ENCODE measurements at regions not wholly inside any gene's neighbourhood (a gene's known extent, or its start where the extent isn't known, plus 50 kb on each side); places are given as distances from the start of the nearest gene placed in this dataset.
"Not testable (repeated sequence)": the region's sequence is repeated elsewhere in the genome, so short reads cannot be mapped to it uniquely, and the experiment has no call there.

DNA sequence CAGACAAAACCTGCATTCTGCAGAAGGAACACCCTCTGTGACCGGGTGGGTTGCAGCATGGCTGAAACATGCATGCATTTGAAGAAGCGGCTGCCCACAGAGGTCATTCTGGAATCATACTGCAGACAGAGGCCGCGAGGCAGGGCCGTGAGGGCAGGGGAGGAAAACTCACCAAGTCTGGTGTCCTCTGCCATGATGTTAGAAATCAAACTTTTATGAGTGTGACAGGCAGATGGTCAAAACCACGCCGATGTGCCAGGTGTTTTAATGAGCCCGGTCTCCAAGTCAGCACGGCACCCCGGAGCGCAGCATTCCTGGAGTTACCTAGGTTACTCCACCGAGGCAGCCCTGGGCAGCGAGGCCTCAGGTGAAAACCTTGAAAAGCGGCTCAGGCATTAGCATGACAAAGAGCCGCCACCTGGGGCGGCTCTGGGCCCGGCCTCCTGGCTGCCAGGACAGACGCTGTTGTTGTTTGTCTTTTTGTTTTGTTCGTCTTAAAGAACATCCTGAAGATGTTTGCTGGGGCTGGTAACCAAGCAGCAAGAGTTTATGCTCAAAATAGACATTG lies 255.6 kb downstream of the ERMARD start:
- no peak for DNase-seq

DNA sequence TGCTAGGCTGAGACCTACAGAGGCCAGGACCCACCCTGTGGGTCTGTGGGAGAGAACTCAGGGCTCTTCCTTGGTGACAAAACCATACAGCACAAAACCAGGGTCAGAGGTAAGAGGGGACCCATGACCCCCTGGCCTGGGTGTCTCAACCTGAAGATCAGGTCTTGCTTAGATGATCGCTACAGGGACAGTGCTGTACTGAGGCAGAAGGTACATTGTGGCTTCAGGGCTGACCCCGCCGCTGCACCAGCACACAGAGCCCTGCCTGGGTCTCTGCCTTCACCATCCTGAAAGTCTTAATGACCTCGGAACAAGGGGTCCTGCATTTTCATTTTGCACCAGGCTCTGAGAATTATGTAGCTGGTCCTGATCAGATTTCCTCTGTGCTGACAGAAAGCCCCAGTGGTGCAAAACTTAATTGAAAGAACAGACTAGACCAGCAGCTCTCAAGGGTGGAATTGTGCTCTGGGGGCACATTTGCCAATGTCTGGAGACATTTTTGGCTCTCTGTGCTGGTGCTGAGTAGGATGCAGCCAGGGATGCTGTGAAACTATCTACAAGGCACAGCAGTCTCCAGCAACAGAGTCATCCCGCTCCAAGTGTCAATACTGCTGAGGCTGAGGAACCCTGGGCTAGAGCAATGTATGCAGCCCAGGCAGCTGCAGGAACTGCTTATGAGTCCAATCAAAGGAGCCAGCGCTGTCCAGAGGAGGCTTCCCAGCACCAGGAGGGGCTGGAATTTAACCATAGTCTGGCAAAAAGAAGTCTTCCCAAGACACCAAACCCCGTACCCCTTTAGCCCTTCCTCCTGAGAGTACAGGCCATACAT lies 254.9 kb downstream of the ERMARD start:
- no peak for DNase-seq

DNA sequence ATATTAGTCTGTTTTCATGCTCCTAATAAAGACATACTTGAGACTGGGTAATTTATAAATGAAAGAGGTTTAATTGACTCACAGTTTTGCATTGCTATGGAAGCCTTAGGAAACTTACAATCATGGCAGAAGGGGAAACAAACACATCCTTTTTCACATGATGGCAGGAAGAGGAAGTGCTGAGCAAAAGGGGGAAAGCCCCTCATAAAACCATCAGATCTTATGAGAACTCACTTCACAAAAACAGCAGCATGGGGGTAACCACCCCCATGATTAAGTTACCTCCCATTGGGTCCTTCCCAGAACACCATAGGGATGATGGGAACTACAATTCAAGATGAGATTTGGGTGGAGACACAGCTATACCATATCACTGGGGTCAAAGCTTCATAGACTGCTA lies 254.2 kb downstream of the ERMARD start:
- DNase-seq = no peak

GRCh38 chr6:170004585-170005210 lies 253.3 kb downstream of the ERMARD start:
- DNase-seq = no peak

GRCh38 chr6:170003451-170004160 lies 252.2 kb downstream of the ERMARD start:
- DNase-seq = no peak

DNA sequence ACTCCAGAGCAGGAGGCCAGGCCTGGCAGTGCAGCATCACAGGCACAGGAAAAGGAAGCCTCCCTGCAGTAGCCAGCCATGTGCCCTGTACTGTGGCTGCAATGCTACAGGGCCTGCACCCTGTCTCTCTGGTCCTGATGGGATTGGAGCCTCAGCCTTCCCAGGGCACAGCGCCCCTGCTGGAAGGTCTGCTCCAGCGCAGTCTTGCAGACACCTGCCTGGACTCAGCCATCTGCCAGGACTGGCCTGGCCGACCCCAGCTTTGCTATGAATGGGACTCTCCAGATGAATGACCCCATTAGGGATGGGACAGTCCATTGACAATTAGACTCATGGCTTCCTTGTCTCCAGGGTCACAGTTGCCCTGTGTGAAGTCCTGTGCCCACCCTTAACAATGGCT lies 251.6 kb downstream of the ERMARD start:
- DNase-seq = no peak

DNA sequence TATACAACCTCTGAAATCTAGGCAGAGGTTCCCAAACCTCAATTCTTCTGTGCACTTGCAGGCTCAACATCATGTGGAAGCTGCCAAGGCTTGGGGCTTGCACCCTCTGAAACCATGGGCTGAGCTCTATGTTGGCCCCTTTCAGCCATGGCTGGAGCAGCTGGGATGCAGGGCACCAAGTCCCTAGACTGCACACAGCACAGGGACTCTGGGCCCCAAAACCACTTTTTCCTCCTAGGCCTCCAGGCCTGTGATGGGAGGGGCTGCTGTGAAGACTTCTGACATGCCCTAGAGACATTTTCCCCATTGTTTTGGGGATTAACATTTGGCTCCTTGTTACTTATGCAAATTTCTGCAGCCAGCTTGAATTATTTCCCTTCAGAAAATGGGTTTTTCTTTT lies 250.4 kb downstream of the ERMARD start:
- DNase-seq = not testable (repeated sequence)

DNA sequence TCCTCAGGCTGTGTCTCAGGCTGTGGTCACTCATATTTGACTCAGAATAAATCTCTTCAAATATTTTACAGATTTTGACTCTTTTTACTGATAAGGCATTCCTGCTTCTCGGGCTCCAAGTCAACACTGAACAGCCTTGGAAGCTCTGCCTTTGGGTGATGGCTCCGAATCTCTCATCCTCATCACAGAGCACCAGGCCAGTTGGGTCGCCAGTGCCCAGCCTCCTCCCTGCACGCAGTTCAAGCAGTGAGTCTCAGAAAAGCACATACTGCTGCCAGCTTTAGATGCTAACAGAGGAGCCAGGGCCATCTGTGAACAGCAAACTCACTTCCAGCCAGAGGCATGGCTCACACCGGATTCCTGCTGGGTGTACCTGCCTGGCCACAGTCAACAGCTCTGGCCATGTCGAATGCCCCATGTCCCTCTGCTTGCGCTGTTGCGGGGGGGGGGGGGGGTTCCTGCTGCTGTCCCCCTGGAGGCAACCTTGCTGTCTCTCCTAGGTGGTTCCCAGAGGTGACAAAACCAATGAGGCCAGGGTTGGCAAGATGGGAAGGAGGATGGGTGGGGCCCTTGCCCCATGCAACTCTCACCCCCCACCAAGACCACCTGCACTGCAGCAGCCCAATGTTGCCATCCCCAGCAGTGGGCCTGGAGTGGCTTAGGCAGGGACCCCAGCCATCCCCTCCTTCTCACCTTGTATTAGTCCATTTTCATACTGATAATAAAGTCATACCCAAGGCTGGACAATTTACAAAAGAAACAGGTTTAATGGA lies 248.8 kb downstream of the ERMARD start:
- no peak for DNase-seq

- no peak for DNase-seq
Observed at GRCh38 chr6:169999367-169999766, 247.9 kb downstream of the ERMARD start.

DNA sequence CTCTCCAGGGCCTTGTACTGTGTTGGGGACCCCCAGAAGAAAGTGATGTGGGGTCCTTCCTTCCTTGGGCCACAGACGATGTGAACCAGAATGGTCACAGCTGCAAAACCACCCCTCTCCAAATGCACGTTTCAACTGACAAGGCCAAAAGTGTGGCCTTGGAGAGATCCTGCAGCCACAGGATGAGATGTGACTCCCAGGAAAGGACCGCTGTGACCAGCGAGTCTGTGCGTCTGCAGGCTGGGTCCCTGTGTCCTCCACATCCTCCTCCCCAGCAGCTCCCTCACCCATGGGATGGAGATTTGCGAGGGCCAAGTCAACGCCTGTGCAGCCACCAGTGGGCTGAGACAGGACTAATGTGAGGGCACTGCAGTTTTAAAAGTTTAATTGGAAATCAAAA lies 247.0 kb downstream of the ERMARD start:
- no peak for DNase-seq

GRCh38 chr6:169997930-169998218 lies 246.5 kb downstream of the ERMARD start:
- no peak for DNase-seq

- no peak for DNase-seq
Observed at GRCh38 chr6:169997187-169997929, 245.9 kb downstream of the ERMARD start.

DNA sequence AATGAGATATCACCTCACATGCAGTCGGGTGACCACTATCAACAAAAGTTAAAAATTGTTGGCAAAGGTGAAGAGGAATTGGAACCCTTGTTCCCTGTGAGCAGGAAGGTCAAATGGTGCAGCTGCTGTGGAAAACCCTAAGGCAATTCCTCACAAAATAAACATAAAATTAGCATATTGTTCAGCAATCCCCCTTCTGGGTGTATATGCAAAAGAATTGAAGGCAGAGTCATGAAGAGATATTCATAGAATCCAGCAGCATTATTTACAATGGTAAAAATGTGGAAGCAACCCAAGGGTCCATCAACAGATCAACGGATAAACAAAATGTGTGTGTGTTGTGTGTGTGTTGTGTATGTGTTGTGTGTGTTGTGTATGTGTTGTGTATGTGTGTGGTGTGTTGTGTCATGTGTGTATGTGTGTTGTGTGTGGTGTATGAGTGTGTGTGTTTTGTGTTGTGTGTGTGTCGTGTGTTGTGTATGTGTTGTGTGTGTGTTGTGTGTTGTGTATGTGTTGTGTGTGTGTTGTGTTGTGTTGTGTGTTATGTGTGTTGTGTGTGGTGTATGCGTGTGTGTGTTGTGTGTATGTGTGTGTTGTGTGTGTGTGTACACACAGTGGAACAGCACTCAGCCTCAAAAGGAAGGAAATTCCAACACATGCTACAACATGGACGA lies 245.1 kb downstream of the ERMARD start:
- DNase-seq = no peak

DNA sequence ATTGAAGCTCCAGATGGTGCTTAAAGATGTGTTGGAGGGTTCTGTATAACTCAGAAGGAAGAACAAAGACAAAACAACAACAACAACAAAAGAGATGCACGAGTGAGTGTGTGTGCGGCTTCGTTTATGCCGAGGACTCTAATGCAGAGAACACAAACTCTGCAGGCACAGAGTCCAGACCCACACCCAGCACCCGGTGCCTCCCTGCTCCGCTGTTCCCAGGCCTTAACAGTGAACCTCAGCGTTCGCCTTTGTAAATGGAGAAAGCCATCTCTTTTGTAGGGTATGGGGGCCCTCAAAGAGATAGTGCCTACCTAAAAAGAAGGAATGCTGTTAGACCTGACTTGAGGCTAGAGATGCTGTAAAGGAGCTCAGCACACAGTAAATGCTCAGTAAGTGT lies 243.3 kb downstream of the ERMARD start:
- no peak for DNase-seq

- no peak for DNase-seq
Observed at GRCh38 chr6:169993861-169994481, 242.5 kb downstream of the ERMARD start.

DNA sequence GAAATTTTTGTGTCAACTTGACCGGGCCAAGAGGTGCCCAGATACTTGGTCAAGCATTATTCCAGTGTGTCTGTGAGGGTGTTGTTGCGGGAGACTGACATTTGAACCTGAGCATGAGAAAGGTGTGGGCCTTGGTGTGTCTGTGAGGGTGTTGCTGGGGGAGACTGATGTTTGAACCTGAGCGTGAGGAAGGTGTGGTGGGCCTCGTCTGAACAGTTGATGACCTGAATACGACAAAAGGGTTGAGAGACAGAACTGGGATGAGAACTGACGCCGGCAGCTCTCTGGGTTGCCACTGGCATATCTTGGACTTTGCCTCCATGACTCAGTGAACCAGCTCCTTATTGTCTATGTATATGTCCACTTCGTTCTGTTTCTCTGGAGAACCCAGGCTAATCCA lies 240.5 kb downstream of the ERMARD start:
- DNase-seq = no peak

DNA sequence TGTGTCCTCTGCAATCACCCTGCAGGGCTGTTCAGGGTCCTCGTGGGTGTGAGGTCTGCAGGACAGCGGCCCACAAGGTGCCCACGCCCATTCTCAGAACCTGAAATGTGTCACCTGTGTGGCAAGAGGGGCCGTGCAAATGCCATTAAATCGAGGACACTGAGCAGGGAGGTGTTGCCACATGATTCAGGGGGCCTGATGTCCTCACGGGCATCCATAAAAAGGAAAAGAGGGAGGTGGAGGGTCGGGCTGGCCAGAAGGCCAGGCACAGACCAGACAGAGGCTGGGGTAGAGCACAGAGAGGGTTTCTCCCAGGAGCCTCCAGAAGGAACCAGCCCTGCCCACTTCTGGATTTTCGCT lies 239.6 kb downstream of the ERMARD start:
- DNase-seq = no peak

DNA sequence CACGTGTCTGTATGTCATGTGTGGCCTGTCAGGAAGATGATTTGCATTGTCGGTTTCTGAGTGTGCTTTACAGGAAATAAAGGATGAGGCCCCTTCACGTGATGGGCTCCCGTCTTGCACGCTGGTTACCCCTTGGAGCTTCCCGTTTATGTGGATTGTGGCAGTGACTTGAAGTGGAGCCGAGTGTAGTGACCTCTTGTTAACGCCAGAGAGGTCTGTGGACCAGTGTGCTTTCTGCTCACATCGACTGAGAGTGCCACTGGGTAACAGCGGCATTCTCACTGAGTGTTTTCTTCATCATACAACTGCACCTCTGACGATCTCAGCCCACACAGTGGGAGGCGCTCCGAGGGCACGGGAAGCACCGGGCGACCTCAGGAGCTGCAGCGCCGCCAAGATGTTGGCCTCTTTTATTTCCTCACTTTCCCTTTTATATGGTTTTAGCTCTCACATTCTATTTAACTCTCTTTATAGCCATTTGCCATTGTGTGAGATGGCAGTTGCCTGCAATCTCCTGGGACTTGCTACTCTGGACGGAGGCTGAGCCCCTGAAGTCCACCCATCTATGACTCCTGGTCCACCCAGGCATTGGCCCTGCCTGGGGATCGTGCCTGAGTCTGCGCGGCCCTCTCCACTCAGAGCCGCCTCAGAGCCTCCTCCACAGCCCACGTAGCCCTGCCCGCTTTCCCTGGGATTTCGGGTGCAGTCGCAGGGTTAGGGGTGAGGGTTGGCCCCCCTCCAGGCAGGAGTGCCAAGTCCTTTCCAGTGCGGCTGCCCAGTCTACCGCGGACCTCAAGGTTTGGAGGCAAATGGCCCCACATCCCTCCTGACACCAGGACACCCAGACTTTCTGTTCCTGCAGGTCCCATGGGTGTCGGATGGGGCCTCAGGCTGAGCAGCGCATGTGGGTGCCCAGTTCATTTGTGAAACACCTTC lies 238.9 kb downstream of the ERMARD start:
- DNase-seq = no peak

DNA sequence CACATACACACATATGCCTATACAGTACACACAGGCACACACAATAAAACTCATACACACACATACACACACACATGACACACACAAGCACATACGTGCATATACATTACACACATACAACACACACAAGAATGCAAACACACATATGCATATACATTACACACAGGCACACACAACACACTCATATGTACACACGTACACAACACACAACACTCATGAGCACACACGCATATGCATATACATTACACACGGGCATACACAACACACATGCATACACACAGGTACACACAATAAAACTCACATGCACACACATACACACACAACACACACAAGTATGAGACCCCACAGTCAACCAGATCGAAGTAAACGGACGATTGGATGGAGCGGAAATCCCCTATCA lies 238.2 kb downstream of the ERMARD start:
- no peak for DNase-seq

Measured in T-helper 9 cell (primary cell).